COR-L47 (cell line): ENCODE measurements at regions not wholly inside any gene's neighbourhood (a gene's known extent, or its start where the extent isn't known, plus 50 kb on each side); places are given as distances from the start of the nearest gene placed in this dataset.
A peak's percentile ranks its signal among the peaks of the same experiment; 100 is the strongest.
"Not testable (repeated sequence)": the region's sequence is repeated elsewhere in the genome, so short reads cannot be mapped to it uniquely, and the experiment has no call there.

Experiments
- DNase-seq: peaks from one replicate; lab custom pipeline; 2025; lab: John Stamatoyannopoulos, UW

DNA sequence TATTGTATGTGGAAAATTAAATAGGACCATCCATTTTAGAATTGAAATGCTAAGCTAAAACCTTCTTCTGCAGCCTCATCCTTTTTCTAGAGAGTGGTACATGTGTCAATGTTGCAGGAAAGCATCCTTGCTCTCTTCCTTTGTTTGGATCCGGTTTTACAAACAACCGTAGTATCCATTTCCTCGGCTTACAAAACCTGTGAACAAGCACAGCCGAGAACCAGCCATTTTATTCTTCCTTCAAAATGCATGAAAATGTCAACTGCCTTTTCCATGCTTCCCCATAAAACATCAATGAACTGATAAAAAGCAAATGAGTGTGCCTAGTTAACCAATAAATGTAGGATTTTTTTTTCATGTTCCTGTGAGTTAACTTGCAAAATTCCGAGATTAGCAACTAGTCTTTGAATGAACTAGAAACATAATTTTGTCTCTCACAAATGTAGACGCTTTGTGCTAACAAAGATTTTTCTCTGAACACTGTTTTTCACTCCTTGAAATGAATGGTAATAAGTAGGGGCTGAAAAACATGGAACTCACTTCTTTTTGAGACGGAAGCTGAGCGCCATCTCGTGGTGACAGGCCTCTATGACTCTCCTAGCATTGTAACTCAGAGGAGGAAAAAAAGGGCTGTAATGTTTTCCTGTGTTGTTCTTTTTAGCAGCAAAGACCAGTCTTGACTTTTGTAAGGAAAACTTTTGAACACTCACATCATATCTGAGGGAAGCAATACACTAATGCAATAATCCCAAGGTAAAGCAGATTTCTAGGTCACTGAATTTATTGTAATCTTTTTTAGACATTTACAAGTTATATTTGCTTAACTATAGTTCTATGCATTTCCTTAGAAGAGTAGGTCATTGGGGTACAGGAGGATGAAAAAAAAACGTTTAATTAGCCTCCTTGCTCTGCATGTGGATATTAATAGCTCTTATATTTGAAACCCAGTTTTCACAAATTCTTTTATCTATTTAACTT, 157.4 kb upstream of the FOXG1 start:
- peak; percentile 78 for DNase-seq

GRCh38 chr14:28612414-28612813, 154.2 kb upstream of the FOXG1 start:
- DNase-seq: no peak

DNA sequence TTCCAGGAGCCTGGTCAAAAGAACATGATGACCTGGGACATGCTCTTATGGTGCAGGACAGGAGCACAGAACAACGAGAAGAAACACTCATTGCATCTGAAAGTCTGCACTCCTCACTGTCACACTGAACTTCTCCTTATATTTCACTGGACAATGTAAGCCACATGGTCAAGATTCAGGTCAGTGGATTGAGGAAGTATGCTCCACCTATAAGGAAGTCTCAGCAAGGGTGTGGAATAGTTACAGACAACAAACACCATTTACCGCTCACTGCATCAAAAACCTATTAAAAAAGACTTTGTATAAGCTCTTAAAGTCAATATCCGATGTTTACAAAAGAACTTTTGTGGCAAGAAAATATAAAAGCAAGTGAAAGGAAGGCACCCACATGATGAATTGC, 153.1 kb upstream of the FOXG1 start:
- no peak for DNase-seq

GRCh38 chr14:28626780-28627179, 139.8 kb upstream of the FOXG1 start:
- no peak for DNase-seq

DNA sequence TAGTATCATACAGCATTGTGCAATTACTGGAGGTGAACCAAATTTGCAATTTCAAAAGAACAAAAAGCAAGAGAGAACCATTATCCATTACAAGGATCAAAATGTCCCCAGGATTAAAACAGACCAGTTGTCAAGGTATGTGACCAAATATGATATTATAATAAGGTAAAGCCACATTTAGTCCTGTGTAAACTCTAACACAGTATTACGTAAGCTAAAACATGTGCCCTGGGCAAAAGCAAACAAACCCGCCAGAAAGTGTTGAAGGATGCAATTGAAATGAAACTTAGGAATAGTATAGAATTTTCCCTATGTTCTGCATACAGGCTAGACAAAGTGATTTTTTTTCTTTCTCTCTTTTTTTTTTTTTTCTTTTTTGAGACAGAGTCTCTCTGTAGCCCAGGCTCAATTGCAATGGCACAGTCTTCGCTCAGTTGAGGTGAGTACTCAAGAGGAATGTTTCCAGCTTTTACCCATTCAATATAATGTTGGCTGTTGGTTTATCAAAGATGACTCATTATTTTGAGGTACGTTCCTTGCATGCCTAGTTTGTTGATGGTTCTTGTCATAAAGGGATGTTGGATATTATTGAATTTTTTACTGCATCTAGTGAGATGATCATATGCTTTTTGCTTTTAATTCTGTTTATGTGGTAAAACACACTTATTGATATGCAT, 137.1 kb upstream of the FOXG1 start:
- DNase-seq: no peak

DNA sequence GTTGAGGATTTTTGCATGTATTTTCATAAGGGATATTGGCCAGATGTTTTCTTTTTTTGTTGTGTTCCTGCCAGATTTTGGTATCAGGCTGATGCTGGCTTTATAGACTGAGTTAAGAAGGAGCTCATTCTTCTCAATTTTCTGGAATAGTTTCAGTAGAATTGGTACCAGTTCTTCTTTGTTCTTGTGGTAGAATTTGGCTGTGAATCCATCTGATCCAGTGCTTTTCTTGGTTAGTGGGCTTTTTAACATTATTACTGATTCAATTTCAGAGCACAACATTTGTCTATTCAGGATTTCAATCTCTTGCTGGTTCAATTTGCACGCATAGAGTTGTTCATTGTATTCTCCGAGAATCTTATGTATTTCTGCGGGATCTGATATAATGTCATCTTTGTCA, 136.5 kb upstream of the FOXG1 start:
- DNase-seq: no peak

- peak; percentile 33 for DNase-seq
Measured at GRCh38 chr14:28635387-28635786, 131.2 kb upstream of the FOXG1 start.

- not testable (repeated sequence) for DNase-seq
Measured at GRCh38 chr14:28635816-28636215, 130.8 kb upstream of the FOXG1 start.

- DNase-seq: not testable (repeated sequence)
Measured at GRCh38 chr14:28641189-28641588, 125.4 kb upstream of the FOXG1 start.

DNA sequence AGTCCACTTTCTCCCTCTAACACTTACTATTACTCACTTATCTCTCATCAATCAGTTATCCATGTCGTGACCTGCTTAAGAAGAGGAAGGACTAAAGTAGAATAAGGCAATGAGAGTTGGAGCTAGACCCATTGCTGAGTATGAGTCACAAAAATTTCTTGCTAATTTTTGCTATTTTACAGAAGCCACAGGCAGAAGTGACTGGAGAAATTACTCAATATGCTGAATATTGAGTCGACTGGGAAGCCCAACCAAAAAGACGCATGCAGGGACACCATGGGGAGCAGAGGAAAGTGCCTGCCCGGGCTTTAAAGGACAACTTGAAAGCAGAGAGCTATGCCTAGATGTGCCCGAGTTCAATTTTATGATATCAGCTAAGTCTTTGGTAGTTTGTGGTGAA, 115.4 kb upstream of the FOXG1 start:
- DNase-seq: no peak

DNA sequence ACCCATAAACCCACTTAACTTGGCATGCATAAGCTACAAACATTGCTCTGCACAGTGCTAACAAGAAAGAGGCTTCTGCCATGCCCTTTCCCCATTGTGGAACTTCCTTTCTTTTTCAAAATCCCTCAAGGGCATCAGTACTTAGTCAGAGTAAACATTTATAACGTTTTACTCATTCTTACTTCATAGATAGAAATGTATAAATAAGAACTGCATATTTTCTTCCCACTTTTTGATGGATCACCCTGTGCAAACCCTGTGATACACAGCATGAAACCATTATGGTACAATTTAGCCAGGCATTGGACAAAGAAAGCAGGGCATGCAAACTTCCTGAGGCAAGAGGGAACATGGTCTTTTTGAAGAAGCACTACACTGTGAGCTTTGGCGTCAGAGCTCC, 113.8 kb upstream of the FOXG1 start:
- DNase-seq: no peak

GRCh38 chr14:28653521-28653920, 113.1 kb upstream of the FOXG1 start:
- DNase-seq: no peak

DNA sequence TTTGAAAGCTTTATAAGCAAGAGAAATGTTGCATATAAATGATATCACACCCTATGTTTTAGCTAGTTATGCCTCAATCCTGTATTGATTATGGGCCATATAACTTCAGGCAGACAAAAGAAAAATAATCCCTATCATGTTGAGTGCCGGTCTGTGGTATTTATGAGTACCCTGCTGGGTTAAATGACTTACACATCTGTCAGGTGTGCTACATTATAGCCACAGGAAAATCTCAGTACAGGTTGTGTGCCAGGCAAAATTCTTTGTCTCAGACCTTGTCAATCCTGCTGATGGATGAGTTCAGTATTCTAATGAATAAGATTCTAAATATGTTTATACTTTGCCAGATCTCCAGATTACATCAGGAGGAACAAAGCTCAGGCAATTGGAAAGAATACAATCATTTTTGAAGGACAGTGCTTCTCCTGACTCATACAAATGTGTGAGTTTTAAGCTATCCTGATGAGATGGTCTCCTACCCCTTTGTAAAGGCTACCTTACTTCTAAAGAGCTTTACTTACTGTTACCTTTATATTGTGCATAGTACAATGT, 109.8 kb upstream of the FOXG1 start:
- DNase-seq: peak; percentile 47

- no peak for DNase-seq
Measured at GRCh38 chr14:28661171-28661772, 105.3 kb upstream of the FOXG1 start.

GRCh38 chr14:28666961-28667360, 99.6 kb upstream of the FOXG1 start:
- no peak for DNase-seq

DNA sequence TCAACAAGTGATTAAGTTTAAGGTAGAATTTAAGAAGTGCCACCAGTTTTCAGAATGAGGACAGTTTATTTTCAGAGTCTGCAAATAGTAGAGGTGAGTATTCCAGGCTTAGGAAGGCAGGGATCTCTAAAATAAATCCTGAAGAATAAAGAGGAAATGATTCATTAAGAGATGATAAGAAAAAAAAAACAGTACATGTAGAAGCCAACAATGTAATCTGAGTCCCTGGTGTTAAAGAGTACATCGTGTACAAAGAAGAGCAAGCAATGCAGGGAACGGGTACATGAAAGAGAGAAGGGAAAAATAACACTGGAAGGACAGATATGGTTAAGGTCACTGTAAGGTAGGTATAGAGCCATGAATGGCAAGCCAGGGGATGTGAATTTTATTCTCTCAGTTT, 95.2 kb upstream of the FOXG1 start:
- no peak for DNase-seq

DNA sequence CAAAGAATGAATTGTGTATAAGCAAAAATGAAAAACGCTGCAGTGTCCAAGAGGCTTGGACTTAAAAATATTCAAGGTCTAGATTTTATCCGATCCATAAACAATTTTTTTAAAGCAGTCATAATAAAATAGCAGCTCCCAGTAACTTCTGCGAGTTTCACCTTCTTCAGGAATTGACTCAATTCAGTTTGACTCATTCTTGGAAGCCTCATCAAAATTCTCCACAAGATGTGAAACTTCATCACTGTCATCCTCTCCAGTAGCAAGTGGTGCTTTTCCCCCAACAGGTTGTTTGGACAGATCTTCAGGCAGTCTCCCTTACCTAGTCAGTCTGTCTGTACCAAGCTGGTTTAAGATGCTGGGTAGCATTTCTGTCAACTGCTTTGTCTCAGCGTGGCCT, 93.5 kb upstream of the FOXG1 start:
- DNase-seq: no peak

GRCh38 chr14:28676479-28676878, 90.1 kb upstream of the FOXG1 start:
- DNase-seq: no peak

DNA sequence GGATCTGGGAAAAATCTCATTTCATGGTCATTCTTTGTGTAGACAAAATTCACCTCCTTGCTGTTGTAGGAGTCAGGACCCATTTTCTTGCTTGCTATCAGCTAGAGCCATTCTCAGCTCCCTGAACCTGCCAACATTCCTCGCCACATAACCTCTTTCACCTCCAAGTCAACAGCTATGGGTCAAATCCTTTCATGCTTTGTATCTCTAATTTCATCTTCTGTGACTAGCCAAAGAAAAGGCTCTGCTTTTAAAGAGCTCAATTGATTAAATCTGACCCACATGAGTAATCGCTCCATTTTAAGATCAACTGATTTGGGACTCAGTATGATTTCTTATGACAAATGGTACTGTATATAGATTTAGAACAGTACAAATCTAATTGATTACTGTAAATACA, 89.2 kb upstream of the FOXG1 start:
- DNase-seq: no peak

GRCh38 chr14:28678887-28679286, 87.7 kb upstream of the FOXG1 start:
- DNase-seq: no peak

DNA sequence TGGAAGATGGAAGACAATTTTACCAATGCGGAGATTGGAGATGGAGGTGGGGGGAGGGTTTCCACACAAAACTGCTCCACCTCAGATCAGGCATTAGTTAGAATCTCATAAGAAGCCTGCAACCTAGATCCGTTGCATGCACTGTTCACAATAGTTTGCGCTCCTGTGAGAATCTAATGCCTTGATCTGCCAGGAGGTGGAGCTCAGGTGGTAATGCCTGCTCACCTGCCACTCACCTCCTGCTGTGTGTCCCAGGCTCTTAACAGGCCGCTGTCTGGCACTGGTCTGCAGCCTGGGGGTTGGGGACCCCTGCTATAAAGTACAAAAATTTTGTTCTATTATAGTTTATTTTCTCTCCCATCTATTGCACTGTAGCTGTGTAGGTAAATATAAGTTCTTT, 84.9 kb upstream of the FOXG1 start:
- DNase-seq: no peak

DNA sequence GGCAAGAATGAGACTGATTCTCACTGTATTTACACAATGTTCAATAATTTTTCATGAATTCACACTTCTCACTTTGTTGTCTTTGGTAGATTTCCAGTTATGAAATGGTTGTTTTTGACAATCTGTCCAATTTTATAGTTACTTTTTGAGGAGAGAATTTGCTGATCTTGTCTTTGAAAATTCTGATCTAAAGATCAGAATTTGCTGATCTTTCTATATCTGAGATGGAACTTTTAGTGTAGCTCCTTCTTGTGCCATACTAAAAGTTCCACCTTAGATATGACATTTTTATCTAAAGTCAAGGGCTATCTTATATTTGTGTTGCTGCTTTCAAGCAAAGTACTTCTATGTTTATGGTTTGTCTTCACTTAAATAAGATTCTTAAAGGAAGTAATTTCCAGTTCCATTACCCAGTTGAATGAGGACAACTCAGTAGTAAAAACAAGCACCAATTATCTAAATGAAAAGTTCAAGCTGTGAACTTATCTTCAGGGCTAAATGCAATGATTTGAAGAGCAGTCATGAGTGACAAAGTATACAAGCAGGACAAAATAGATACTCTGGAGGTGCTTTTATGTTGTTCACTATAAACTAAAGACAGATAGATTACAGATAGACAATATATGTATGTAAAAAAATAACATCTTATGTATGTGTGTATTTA, 76.4 kb upstream of the FOXG1 start:
- DNase-seq: peak; percentile 24
